PC-9 (cell line): ENCODE measurements at regions not wholly inside any gene's neighbourhood (a gene's known extent, or its start where the extent isn't known, plus 50 kb on each side); places are given as distances from the start of the nearest gene placed in this dataset.

Experiments used
- BruUV-seq: library from RNA; stranded (reverse); fragments of 400-500 nt; replicated peaks from 2 replicates; lab custom pipeline; 2021; lab: Mats Ljungman, UMichigan
- CTCF ChIA-PET: fragments of 300-600 bp; sonication (Branson Sonifier 250); formaldehyde crosslinking; loops from one replicate; lab custom pipeline; 2022; ENCODE audit warnings: antibody characterized with exemption; lab: Charles Lee
- POLR2A ChIA-PET: fragments of 300-600 bp; sonication (Branson Sonifier 250); formaldehyde crosslinking; loops from one replicate; lab custom pipeline; 2022; ENCODE audit warnings: antibody characterized with exemption; ENCODE audit not compliant: unreplicated experiment; lab: Charles Lee
- DNase-seq, 2 experiments: peaks; one replicate each; pipeline versions ENCODE4 v3.0.0 to v3.0.0-alpha.2; 2015 to 2022; ENCODE audit warnings: mixed read lengths in 1 of 2
- H2AFZ ChIP-seq: fragments of 200-600 bp; sonication (generic); 2 replicates; pipeline ENCODE4 v1.8.1; 2017; ENCODE audit warnings: antibody characterized with exemption
- H3F3A ChIP-seq: fragments of 200-600 bp; sonication (generic); 2 replicates; pipeline ENCODE4 v1.8.1; 2017; ENCODE audit warnings: antibody characterized with exemption, mild to moderate bottlenecking, low read depth; ENCODE audit not compliant: insufficient read depth
- H3K27ac ChIP-seq: fragments of 200-600 bp; sonication (generic); 2 replicates; pipeline ENCODE4 v1.6.1; 2016; ENCODE audit warnings: mixed run types
- H3K27me3 ChIP-seq: fragments of 200-600 bp; sonication (generic); 2 replicates; pipeline ENCODE4 v1.6.1; 2016; ENCODE audit warnings: low read depth, mixed run types; ENCODE audit not compliant: insufficient read depth
- H3K36me3 ChIP-seq: fragments of 200-600 bp; sonication (generic); 2 replicates; pipeline ENCODE4 v1.6.1; 2016; ENCODE audit warnings: low read depth, mixed run types
- H3K4me1 ChIP-seq: fragments of 200-600 bp; sonication (generic); replicated peaks from 2 replicates; pipeline ENCODE4 v1.6.1; 2016; ENCODE audit warnings: mixed run types; ENCODE audit not compliant: insufficient read depth
- H3K4me2 ChIP-seq: fragments of 200-600 bp; sonication (generic); 2 replicates; pipeline ENCODE4 v1.6.1; 2017; ENCODE audit warnings: mixed run types
- H3K4me3 ChIP-seq: fragments of 200-600 bp; sonication (generic); 2 replicates; pipeline ENCODE4 v1.6.1; 2016; ENCODE audit warnings: mixed run types
- H3K79me2 ChIP-seq: fragments of 200-600 bp; sonication (generic); 2 replicates; pipeline ENCODE4 v1.6.1; 2017; ENCODE audit warnings: low read depth, mixed run types
- H3K9me2 ChIP-seq: fragments of 200-600 bp; sonication (generic); 2 replicates; pipeline ENCODE4 v1.8.1; 2017; ENCODE audit warnings: mild to moderate bottlenecking; ENCODE audit not compliant: insufficient read depth
- H3K9me3 ChIP-seq: fragments of 200-600 bp; sonication (generic); 2 replicates; pipeline ENCODE4 v1.8.1; 2016; ENCODE audit warnings: low read depth; ENCODE audit not compliant: insufficient read depth
- H4K20me1 ChIP-seq: fragments of 200-600 bp; sonication (generic); 2 replicates; pipeline ENCODE4 v1.8.1; 2017; ENCODE audit not compliant: insufficient read depth
- EZH2 ChIP-seq: fragments of 200-600 bp; sonication (generic); IDR thresholded peaks from 2 replicates; pipeline ENCODE4 v1.8.0; 2017; ENCODE audit warnings: antibody characterized with exemption, low read depth
- intact Hi-C: fragments of 100-400 bp; cut with micrococcal nuclease; formaldehyde crosslinking; loops from one replicate; pipeline ENCODE4 v1.10.0; 2022; ENCODE audit not compliant: unreplicated experiment
- TF ChIP-seq, protein P1 (sequence below): fragments of 200-600 bp; sonication (generic); conservative IDR thresholded peaks from 2 replicates; pipeline ENCODE4 v1.6.1; 2017; ENCODE audit warnings: mixed run types, antibody characterized with exemption, mild to moderate bottlenecking, moderate library complexity

DNA sequence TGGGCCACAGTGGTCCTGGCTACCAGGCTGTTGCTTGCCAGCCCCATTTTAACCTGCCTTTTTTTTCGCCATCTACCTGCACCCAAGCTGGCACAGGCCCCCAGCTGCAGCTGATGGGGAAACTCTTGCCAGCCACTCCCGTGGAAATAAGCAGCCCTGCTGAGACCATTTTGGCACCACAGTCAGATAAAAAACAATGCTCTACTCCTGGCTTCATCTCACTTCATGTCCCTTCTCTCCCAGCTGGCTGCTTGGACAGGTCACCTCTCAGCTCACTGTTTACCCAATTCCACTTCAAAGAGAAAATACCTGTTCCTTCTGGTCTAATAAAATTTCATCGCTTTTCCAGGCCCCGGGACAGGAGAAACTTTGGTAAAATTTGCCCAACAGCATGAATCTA, 322.6 kb upstream of the SLC30A5 start:
- intact Hi-C loops = no loop called here
- no TSS peak for BruUV-seq
- Histone ChIP-seq H3K36me3 (no peaks in the 10 kb centered on the region), H2AFZ (no peak overlapping the region), H3F3A (no peaks in the 10 kb centered on the region), H3K27me3 (no peaks in the 10 kb centered on the region), H3K9me3 (no peaks in the 10 kb centered on the region), H3K4me3 (no peak overlapping the region), H3K4me1 (no peaks in the 10 kb centered on the region), H3K79me2 (no peaks in the 10 kb centered on the region), H3K9me2 (no peaks in the 10 kb centered on the region), H3K27ac (no peak overlapping the region), H3K4me2 (no peak overlapping the region), H4K20me1 (no peaks in the 10 kb centered on the region)
- POLR2A ChIA-PET = no interaction called here
- TF ChIP-seq, protein P1, sequence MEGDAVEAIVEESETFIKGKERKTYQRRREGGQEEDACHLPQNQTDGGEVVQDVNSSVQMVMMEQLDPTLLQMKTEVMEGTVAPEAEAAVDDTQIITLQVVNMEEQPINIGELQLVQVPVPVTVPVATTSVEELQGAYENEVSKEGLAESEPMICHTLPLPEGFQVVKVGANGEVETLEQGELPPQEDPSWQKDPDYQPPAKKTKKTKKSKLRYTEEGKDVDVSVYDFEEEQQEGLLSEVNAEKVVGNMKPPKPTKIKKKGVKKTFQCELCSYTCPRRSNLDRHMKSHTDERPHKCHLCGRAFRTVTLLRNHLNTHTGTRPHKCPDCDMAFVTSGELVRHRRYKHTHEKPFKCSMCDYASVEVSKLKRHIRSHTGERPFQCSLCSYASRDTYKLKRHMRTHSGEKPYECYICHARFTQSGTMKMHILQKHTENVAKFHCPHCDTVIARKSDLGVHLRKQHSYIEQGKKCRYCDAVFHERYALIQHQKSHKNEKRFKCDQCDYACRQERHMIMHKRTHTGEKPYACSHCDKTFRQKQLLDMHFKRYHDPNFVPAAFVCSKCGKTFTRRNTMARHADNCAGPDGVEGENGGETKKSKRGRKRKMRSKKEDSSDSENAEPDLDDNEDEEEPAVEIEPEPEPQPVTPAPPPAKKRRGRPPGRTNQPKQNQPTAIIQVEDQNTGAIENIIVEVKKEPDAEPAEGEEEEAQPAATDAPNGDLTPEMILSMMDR = no peak
- no peak for TF ChIP-seq EZH2
- CTCF ChIA-PET = no interaction called here
- DNase-seq = no peak

DNA sequence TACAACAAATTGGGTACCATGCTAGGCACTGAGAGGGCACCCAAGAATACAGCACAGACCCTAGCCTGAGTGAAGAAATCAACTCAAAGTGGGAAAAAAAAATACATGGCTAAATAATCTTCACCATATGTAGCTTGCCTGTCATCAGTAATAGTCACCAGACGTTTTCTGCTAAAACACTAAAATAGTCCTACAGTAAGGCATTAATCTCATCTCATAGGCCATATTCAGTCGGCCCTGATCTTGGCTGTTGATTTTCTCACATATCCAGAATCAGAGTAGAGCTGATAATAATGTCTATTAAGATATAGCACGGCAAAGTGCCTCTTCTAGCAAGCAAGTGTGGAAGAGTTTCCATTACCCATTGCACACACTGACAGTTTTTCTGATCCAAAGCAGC, 322.1 kb upstream of the SLC30A5 start:
- H3K4me1 ChIP-seq = no peaks in the 10 kb centered on the region
- intact Hi-C loops = no loop called here
- no peaks in the 10 kb centered on the region for H3K9me3 ChIP-seq
- no peaks in the 10 kb centered on the region for H3K9me2 ChIP-seq
- ChIA-PET CTCF (no interaction called here), POLR2A (no interaction called here)
- no peak overlapping the region for H2AFZ ChIP-seq
- no peaks in the 10 kb centered on the region for H3K36me3 ChIP-seq
- no peak overlapping the region for H3K4me3 ChIP-seq
- H3K27ac ChIP-seq = no peak overlapping the region
- no peaks in the 10 kb centered on the region for H3F3A ChIP-seq
- H4K20me1 ChIP-seq = no peaks in the 10 kb centered on the region
- H3K4me2 ChIP-seq = no peak overlapping the region
- no peaks in the 10 kb centered on the region for H3K79me2 ChIP-seq
- no TSS peak for BruUV-seq
- TF ChIP-seq EZH2 = no peak
- TF ChIP-seq, protein P1 = no peak
- H3K27me3 ChIP-seq = no peaks in the 10 kb centered on the region
- no peak for DNase-seq

DNA sequence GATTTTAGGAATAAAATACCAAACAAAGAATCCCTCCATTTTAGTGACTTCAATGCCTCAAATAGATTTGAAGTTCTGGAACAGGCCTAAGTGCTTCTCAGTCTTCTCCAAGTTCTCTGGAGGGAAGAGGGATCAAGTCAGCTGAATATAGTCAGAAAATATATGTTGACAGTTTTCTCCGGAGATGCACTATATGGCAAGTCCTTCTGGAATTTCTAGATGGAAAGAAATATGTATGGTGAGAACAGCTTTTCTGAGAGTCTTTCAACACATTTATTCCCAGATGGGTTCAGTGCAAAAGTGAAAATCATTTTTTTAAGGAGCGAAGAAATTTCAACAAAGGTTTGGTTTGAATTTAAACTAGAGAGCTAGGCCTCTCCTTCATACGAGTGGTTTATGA, 317.4 kb upstream of the SLC30A5 start:
- Histone ChIP-seq H3K4me3 (no peak overlapping the region), H3K79me2 (no peaks in the 10 kb centered on the region), H4K20me1 (no peaks in the 10 kb centered on the region), H2AFZ (no peak overlapping the region), H3K9me2 (no peaks in the 10 kb centered on the region), H3K4me2 (no peak overlapping the region), H3K4me1 (no peaks in the 10 kb centered on the region), H3K9me3 (no peaks in the 10 kb centered on the region), H3K27ac (no peak overlapping the region), H3F3A (no peaks in the 10 kb centered on the region), H3K36me3 (no peaks in the 10 kb centered on the region), H3K27me3 (no peaks in the 10 kb centered on the region)
- TF ChIP-seq, protein P1 = no peak
- TF ChIP-seq EZH2 = no peak
- intact Hi-C loops = no loop called here
- BruUV-seq = no TSS peak
- ChIA-PET POLR2A (no interaction called here), CTCF (no interaction called here)
- no peak for DNase-seq
